ENCODE measurements at regions not wholly inside any gene's neighbourhood (a gene's known extent, or its start where the extent isn't known, plus 50 kb on each side); places are given as distances from the start of the nearest gene placed in this dataset.

DNA sequence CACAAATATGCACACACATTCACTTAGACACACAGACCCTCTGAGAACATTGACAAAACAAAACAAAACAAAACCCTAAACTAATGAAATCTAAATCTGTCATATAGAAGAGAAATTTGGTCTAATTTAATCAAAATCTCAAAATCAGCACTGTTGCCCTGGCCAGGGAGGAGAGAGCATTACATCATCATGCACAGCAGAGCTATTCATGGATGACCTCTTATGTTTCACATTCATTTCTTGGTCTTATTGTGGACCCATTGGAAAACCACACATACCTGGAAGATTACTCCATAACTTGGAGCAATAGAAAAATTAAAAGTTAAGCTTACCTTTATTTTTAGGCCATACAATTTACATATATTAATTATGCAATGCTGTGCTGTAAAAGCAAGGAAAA, 1223.6 kb upstream of the GJE1 start:
- DNase-seq (ENCODE audit: low spot score): no peak

DNA sequence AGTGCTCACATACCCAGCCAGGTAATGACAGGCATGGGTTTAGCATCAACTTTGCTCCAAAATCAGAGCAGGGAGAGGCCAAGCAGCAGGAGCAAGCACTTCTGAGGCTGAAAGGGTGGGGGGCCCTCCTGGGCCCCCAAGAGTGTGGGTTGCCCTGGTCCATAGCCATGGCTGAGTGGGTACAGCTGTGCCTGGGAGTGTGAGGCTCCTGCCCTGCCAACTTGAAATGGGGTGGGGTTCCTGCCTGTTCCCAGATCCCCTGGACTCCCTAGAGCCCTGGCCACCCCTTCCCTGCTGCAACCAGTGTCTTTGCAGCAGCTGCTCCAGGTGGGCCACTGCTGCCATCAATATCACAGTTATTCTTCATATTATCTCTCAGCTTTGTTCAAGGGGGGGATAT, 1224.2 kb upstream of the GJE1 start:
- no peak for DNase-seq (ENCODE audit: low spot score)

DNA sequence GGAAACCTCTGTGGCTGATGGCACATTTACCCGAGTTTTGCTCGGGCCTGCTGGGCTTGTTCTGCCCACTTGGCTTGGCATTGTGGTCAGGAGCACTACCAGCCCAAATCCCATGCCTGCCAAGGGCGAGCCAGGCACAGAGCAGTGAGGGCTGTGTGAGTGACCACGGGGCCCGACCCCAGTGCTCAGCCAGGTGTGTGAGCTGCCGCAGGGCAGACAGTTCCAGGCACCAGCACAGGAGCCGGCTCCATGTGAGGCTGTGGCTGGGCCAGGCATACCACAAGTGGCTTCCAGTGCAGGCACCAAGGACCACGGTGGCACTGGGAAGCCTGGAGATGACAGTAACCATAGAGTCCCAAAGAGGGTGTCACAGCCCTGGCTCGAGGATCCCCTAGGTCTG, 1225.5 kb upstream of the GJE1 start:
- DNase-seq (ENCODE audit: low spot score): no peak

DNA sequence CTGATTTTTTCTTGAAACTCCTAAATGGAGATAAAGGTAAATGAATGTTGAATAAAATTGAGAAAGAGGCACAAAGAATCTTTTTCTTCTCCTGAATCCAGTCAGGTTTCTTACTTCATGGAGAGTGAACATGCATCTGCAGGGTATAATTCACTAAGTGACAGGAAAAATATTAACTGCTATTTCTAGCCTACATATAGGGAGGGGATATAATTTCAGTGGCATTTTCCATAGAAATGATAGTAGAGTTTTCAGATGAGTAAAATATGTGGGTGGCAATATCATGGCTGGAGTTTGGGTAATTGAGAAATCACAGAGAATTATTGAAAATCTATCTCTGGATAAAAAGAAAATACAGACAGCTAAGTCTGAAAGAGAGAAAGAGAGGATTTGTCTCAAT, 1227.0 kb upstream of the GJE1 start:
- no peak for DNase-seq (ENCODE audit: low spot score)

- no peak for DNase-seq (ENCODE audit: low spot score)
Measured at GRCh38 chr6:140905050-140905449, 1227.7 kb upstream of the GJE1 start.

- no peak for DNase-seq (ENCODE audit: low spot score)
Measured at GRCh38 chr6:140897804-140898573, 1234.7 kb upstream of the GJE1 start.

- no peak for DNase-seq (ENCODE audit: low spot score)
Measured at GRCh38 chr6:140897349-140897748, 1235.4 kb upstream of the GJE1 start.

GRCh38 chr6:140893432-140893831, 1239.3 kb upstream of the GJE1 start:
- DNase-seq (ENCODE audit: low spot score): no peak

DNA sequence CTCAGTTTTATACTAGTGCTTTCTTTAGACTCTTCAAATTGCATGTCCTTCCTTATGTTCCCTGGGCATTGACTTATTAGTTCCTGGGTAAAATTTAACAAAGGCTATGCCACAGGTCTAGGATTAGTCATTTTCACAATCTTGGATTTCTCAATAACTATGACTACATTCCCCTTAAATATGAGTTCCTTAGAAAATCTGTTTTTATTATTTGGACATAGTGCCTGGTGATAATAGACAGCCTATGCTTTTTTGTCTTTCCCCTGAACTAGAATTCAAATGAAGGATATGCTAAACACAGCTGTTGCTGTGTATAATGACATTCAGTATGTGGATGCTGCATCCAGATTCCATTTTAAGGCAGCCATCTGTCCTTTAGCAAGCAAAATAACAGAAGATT, 1252.8 kb upstream of the GJE1 start:
- no peak for DNase-seq (ENCODE audit: low spot score)

DNA sequence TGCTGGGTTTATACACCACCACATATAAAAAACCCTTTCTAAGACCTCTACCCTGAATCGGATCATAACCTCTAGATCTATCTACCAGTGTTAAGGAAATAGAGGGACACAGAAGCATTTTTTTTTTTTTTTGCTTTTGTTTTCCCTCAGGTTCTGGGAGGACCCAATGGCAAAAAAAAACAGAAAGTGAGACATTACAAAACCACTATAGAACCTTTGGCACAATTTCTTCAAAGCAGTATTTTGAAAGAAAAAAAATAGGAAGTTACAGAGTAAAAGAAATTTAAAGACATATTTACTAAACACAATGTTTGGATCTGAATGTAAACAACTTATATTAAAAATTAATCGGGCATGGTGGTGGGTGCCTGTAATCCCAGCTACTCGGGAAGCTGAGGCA, 1258.7 kb upstream of the GJE1 start:
- no peak for DNase-seq (ENCODE audit: low spot score)

DNA sequence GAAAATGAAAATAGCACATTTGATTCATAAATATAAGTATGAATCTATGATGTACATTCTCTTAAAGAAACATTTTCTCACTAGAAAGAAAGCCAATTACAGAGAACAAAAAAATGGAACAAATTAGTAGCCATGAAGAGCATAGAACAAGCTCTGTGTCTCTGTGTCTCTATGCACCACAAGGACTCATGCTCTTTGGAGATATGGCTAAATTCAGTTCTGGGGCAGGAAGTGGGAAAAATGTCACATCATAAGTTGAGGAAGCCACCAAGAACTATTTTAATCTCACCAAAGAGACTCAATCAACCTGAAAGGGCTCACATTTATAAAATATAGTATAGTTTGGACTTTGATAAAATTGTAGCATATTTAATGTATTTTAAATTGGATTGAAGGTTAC, 1259.8 kb upstream of the GJE1 start:
- no peak for DNase-seq (ENCODE audit: low spot score)

DNA sequence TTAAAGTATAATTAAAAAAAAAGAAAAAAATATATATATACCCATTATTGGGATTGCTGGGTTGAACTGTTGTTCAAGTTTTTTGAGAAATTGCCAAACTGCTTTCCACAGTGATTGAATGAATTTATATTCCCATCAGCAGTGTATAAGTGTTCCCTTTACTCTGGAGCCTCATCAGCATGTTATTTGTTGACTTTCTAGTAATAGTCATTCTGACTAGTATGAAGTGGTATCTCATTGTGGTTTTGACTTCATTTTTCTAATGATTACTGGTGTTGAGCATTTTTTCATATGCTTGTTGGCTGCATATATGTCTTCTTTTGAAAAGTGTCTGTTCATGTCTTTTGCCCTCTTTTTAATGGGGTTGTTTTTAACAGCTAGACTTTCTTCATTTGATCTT, 1260.8 kb upstream of the GJE1 start:
- DNase-seq (ENCODE audit: low spot score): no peak

DNA sequence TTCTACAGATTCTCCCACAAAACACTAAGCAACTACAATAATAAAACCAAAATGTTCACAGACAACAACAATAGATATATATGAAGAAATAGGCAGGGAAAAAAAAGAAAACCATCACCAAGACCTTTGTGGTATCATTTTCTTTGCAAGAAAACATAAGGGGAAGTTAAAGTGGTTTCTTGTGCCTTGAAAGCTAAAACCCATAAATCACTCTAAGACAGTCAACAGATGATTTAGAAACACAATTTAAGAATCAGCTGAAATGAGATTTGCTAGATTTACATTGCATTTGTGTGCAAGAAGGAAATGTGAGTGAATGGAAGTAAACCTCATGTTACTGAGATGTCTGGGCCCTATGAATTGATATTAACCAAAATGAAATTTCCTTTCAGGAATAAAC, 1265.4 kb upstream of the GJE1 start:
- DNase-seq (ENCODE audit: low spot score): no peak

- no peak for DNase-seq (ENCODE audit: low spot score)
Measured at GRCh38 chr6:140858381-140858971, 1274.2 kb upstream of the GJE1 start.

- DNase-seq (ENCODE audit: low spot score): peak; percentile 48
Measured at GRCh38 chr6:140857739-140858380, 1274.9 kb upstream of the GJE1 start.

- DNase-seq (ENCODE audit: low spot score): no peak
Measured at GRCh38 chr6:140855520-140855919, 1277.2 kb upstream of the GJE1 start.

DNA sequence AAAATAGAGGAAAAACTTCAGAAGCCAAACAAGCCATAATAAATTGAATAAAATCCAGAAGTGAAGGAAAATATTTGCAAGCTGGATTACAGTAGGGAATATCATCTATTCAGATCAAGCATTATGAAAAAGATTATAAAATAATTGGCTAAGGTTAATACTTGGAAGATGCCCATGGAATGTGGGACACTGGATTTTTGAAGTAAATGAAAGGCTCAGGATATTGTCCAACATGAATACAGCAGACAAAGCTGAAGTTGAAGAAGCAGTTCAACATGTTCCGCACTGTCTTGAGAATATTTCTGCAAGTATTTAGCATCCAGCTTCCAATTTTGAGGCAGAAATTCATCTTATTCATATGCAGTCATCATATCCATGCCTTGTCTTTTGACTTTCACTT, 1278.4 kb upstream of the GJE1 start:
- DNase-seq (ENCODE audit: low spot score): no peak

- peak; percentile 13 for DNase-seq (ENCODE audit: low spot score)
Measured at GRCh38 chr6:140850438-140850837, 1282.3 kb upstream of the GJE1 start.

GRCh38 chr6:140849456-140849855, 1283.3 kb upstream of the GJE1 start:
- no peak for DNase-seq (ENCODE audit: low spot score)

- no peak for DNase-seq (ENCODE audit: low spot score)
Measured at GRCh38 chr6:140847262-140847645, 1285.5 kb upstream of the GJE1 start.

GRCh38 chr6:140846503-140847261, 1286.0 kb upstream of the GJE1 start:
- no peak for DNase-seq (ENCODE audit: low spot score)

- DNase-seq (ENCODE audit: low spot score): no peak
Measured at GRCh38 chr6:140845701-140846100, 1287.0 kb upstream of the GJE1 start.

Data from umbilical cord (tissue), 1 donor.